K562 (cell line): ENCODE measurements at regions not wholly inside any gene's neighbourhood (a gene's known extent, or its start where the extent isn't known, plus 50 kb on each side); places are given as distances from the start of the nearest gene placed in this dataset.

Experiments used
- ATAC-seq: fragments of 200-7000 bp; cut with Tn5 transposase; 3 replicates; pipeline ENCODE4 v1.9.1; 2020; ENCODE audit warnings: moderate library complexity
- BruUV-seq: library from RNA; stranded (reverse); fragments of 400-500 nt; replicated peaks from 2 replicates; lab custom pipeline; 2021; lab: Mats Ljungman, UMichigan
- CTCF ChIA-PET: fragments of 300-600 bp; formaldehyde crosslinking; extraction: SDS; loops from one replicate; lab custom pipeline; 2021; ENCODE audit warnings: low intra/inter-chr PET ratio; lab: Yijun Ruan, JAX
- POLR2A ChIA-PET: fragments of 300-600, 350-650 bp; sonication (Branson Sonifier 250); formaldehyde crosslinking; extraction: SDS; loops from one replicate; lab custom pipeline; 2021; ENCODE audit warnings: antibody characterized with exemption, inconsistent platforms; lab: Yijun Ruan, JAX
- DNase-seq, 4 experiments: peaks; one replicate each; pipeline versions ENCODE4 v3.0.0 to v3.0.0-alpha.2; 2011 to 2018; ENCODE audit warnings: low spot score in 3 of 4, mixed read lengths in 3 of 4; ENCODE audit errors: extremely low read depth in 1 of 4
- FAIRE-seq: peaks from 2 replicates; lab custom pipeline; 2011; peaks lifted over from hg19 to GRCh38; lab: Jason Lieb, UNC
- H2AFZ ChIP-seq: 2 replicates; pipeline ENCODE4 v1.6.0; 2011; ENCODE audit warnings: low read depth, low read length, control low read depth, inconsistent platforms
- H3K27ac ChIP-seq: fragments of 200-600 bp; 3 replicates; pipeline ENCODE4 v1.8.0; 2011; ENCODE audit warnings: low read depth, mild to moderate bottlenecking, control low read depth, inconsistent platforms, low read length, moderate library complexity, mixed read lengths; ENCODE audit errors: extremely low read depth
- H3K27me3 ChIP-seq, 2 experiments: fragments of 300-600 bp in 1 of 2; 2 replicates in 1 of 2; 3 replicates in 1 of 2; pipeline versions ENCODE4 v1.6.0 to v1.8.0; 2011; ENCODE audit warnings: inconsistent platforms in 2 of 2, low read length in 2 of 2, mild to moderate bottlenecking in 1 of 2, mixed read lengths in 1 of 2, moderate library complexity in 1 of 2; ENCODE audit not compliant: control insufficient read depth in 2 of 2, insufficient read depth in 2 of 2
- H3K36me3 ChIP-seq: fragments of 300-600 bp; 3 replicates; pipeline ENCODE4 v1.8.0; 2011; ENCODE audit warnings: mild to moderate bottlenecking, low read length, inconsistent platforms; ENCODE audit not compliant: control insufficient read depth, insufficient read depth
- H3K4me1 ChIP-seq, 2 experiments: fragments of 200-600 bp in 1 of 2; replicated peaks in 1 of 2; 2 replicates in 1 of 2; 3 replicates in 1 of 2; pipeline versions ENCODE4 v1.5.1 to v1.8.0; 2011; ENCODE audit warnings: inconsistent platforms in 2 of 2, low read length in 2 of 2, mild to moderate bottlenecking in 1 of 2, mixed read lengths in 1 of 2, moderate library complexity in 1 of 2; ENCODE audit not compliant: control insufficient read depth in 2 of 2, insufficient read depth in 2 of 2
- H3K4me2 ChIP-seq: 2 replicates; pipeline ENCODE4 v1.6.1; 2011; ENCODE audit warnings: low read length, control low read depth, inconsistent platforms, mixed read lengths; ENCODE audit not compliant: insufficient read depth
- H3K4me3 ChIP-seq: fragments of 200-600 bp; sonication (generic), shearing (Covaris generic); 2 replicates; pipeline ENCODE4 v1.5.1; 2016; ENCODE audit warnings: control low read depth, inconsistent platforms
- H3K79me2 ChIP-seq: fragments of 200-600 bp; 3 replicates; pipeline ENCODE4 v1.8.0; 2011; ENCODE audit warnings: low read length, inconsistent platforms; ENCODE audit not compliant: control insufficient read depth, insufficient read depth
- H3K9ac ChIP-seq, 2 experiments: 2 replicates each; pipeline versions ENCODE4 v1.6.0 to v1.6.1; 2011; ENCODE audit warnings: low read depth in 2 of 2, low read length in 2 of 2, control low read depth in 1 of 2, inconsistent platforms in 1 of 2, mild to moderate bottlenecking in 1 of 2, mixed read lengths in 1 of 2; ENCODE audit not compliant: insufficient read depth in 1 of 2
- H3K9me1 ChIP-seq: one replicate; pipeline ENCODE4 v1.6.0; 2011; ENCODE audit warnings: inconsistent platforms, mild to moderate bottlenecking, low read length, moderate library complexity; ENCODE audit not compliant: control insufficient read depth, insufficient read depth
- H3K9me3 ChIP-seq: replicated peaks from 2 replicates; pipeline ENCODE4 v1.5.1; 2011; ENCODE audit warnings: low read depth, low read length, inconsistent platforms; ENCODE audit not compliant: control insufficient read depth, insufficient read depth
- H4K20me1 ChIP-seq: replicated peaks from 2 replicates; pipeline ENCODE4 v1.6.1; 2011; ENCODE audit warnings: low read length, inconsistent platforms, mixed read lengths; ENCODE audit not compliant: control insufficient read depth, insufficient read depth
- BCOR ChIP-seq: fragments of 450-650 bp; IDR thresholded peaks from 2 replicates; pipeline ENCODE4 v1.6.1; 2016
- CTCF ChIP-seq, 3 experiments: IDR thresholded peaks in 2 of 3; conservative IDR thresholded peaks in 1 of 3; 2 replicates each; pipeline ENCODE4 v1.5.1; 2011 to 2012; ENCODE audit warnings: low read length in 3 of 3, mild to moderate bottlenecking in 3 of 3, control low read depth in 2 of 3, improper control_type of control experiment in 1 of 3, inconsistent platforms in 1 of 3, low read depth in 1 of 3, mixed read lengths in 1 of 3, moderate library complexity in 1 of 3; ENCODE audit not compliant: insufficient read depth in 2 of 3
- PCBP2 ChIP-seq: fragments of 200-400 bp; formaldehyde crosslinking; IDR thresholded peaks from 2 replicates; pipeline ENCODE4 v1.6.1; 2018; ENCODE audit warnings: low read length, low read depth, mild to moderate bottlenecking, moderate library complexity; ENCODE audit not compliant: poor library complexity, severe bottlenecking
- RAD21 ChIP-seq, 2 experiments: fragments of 250-450 bp in 1 of 2; fragments of 450-650 bp in 1 of 2; sonication (Bioruptor Pico) in 1 of 2; formaldehyde crosslinking in 1 of 2; IDR thresholded peaks in 1 of 2; conservative IDR thresholded peaks in 1 of 2; 2 replicates each; pipeline versions ENCODE4 v1.4.0 to v1.8.0; 2020 to 2022; ENCODE audit warnings: mild to moderate bottlenecking in 2 of 2, moderate library complexity in 1 of 2
- STAT6 ChIP-seq: sonication (generic); formaldehyde crosslinking; IDR thresholded peaks from 2 replicates; pipeline ENCODE4 v1.8.1; 2023; ENCODE audit warnings: mild to moderate bottlenecking, missing genetic modification reagents
- TAF1 ChIP-seq: IDR thresholded peaks from 2 replicates; pipeline ENCODE4 v1.6.1; 2011; ENCODE audit warnings: mild to moderate bottlenecking, low read length, moderate library complexity; ENCODE audit not compliant: insufficient read depth, control insufficient read depth, severe bottlenecking; ENCODE audit errors: extremely low read depth
- WHSC1 ChIP-seq: IDR thresholded peaks from one replicate; pipeline ENCODE4 v1.6.1; 2012; ENCODE audit warnings: low read length, control low read depth, inconsistent platforms
- WGBS: fragments of 100-300 bp; shearing (Covaris generic); methylation state at CpG from one replicate; pipeline ENCODE4 v1.1.6; 2016; ENCODE audit warnings: low coverage, mixed read lengths; ENCODE audit not compliant: insufficient coverage; ENCODE audit errors: missing lambda C conversion rate; 5-methylcytosine and 5-hydroxymethylcytosine counted together
- in situ Hi-C: fragments of 300-500 bp; cut with MboI; formaldehyde crosslinking; loops from 4 replicates; pipeline ENCODE4 v1.15.0; 2018; ENCODE audit warnings: inconsistent platforms, mixed read lengths
- intact Hi-C: fragments of 100-400 bp; cut with micrococcal nuclease; formaldehyde crosslinking; loops from 2 replicates; pipeline ENCODE4 v1.14.2; 2022

- TF ChIP-seq STAT6 (CRISPR knock-in tag) = no peak
- TF ChIP-seq WHSC1 = no peak
- no peak for TF ChIP-seq BCOR
Measured at GRCh38 chr13:34076319-34076718, 258.4 kb downstream of the RFC3 start (continued).

- H3K79me2 ChIP-seq = no peaks in the 10 kb centered on the region
- no peak overlapping the region for H3K4me2 ChIP-seq
- ChIA-PET CTCF (no interaction called here), POLR2A (no interaction called here)
- FAIRE-seq = no peak
- H3K4me3 ChIP-seq = no peak overlapping the region
- H3K4me1 ChIP-seq = no peaks in the 10 kb centered on the region
- in situ Hi-C loops (no loop called here), intact Hi-C loops (no loop called here)
- no peaks in the 10 kb centered on the region for H3K27me3 ChIP-seq
- TF ChIP-seq RAD21 (CRISPR knock-in tag; conservative IDR thresholded peaks at IDR 0.05 in 1 of 2, IDR thresholded peaks at IDR 0.05 in 1 of 2) = peak in 1 of 2 experiments; percentile 31; a peak in 3 of 4 replicates
- TF ChIP-seq CTCF (IDR thresholded peaks at IDR 0.05 in 2 of 3, conservative IDR thresholded peaks at IDR 0.05 in 1 of 3; ENCODE audit: insufficient read depth in 2 of 3, low read depth in 1 of 3, low read length in 3 of 3) = peak in 1 of 3 experiments; percentile 17; a peak in 1 of 6 replicates
- TF ChIP-seq TAF1 = no peak
- TF ChIP-seq PCBP2 = no peak
- WGBS = 5% methylated on average over 2 of the region's 4 CpGs
- no peak overlapping the region for H2AFZ ChIP-seq
- H3K9ac ChIP-seq = no peak overlapping the region
- no TSS peak for BruUV-seq
- H4K20me1 ChIP-seq = no peaks in the 10 kb centered on the region
- no peaks in the 10 kb centered on the region for H3K36me3 ChIP-seq
- no peaks in the 10 kb centered on the region for H3K9me3 ChIP-seq
- no peaks in the 10 kb centered on the region for H3K9me1 ChIP-seq
- DNase-seq = no peak
- H3K27ac ChIP-seq = no peak overlapping the region
- no peak for ATAC-seq
Measured at GRCh38 chr13:34076943-34077703, 259.2 kb downstream of the RFC3 start.
